ENCODE measurements at regions not wholly inside any gene's neighbourhood (a gene's known extent, or its start where the extent isn't known, plus 50 kb on each side); places are given as distances from the start of the nearest gene placed in this dataset.

- TF ChIP-seq CTCF (conservative IDR thresholded peaks at IDR 0.05) (no peak), ZFX (IDR thresholded peaks at IDR 0.05) (no peak)
- no peak overlapping the region for H3K27ac ChIP-seq
Measured at GRCh38 chr2:19819097-19820065, 82.4 kb downstream of the TTC32 start.

- H3K27ac ChIP-seq: no peak overlapping the region
- TF ChIP-seq ZFX (IDR thresholded peaks at IDR 0.05): no peak
- TF ChIP-seq CTCF (conservative IDR thresholded peaks at IDR 0.05): no peak
Measured at GRCh38 chr2:19818543-19818942, 83.2 kb downstream of the TTC32 start.

- TF ChIP-seq ZFX (IDR thresholded peaks at IDR 0.05): no peak
- TF ChIP-seq CTCF (conservative IDR thresholded peaks at IDR 0.05): no peak
Measured at GRCh38 chr2:19818039-19818438, 83.7 kb downstream of the TTC32 start.

GRCh38 chr2:19815746-19816145 is 86.0 kb downstream of the TTC32 start:
- TF ChIP-seq CTCF (conservative IDR thresholded peaks at IDR 0.05) (no peak), ZFX (IDR thresholded peaks at IDR 0.05) (no peak)
- no peak overlapping the region for H3K27ac ChIP-seq

More at GRCh38 chr2:19818039-19818438, 83.7 kb downstream of the TTC32 start:
- H3K27ac ChIP-seq: no peak overlapping the region

- TF ChIP-seq CTCF (conservative IDR thresholded peaks at IDR 0.05) (no peak), ZFX (IDR thresholded peaks at IDR 0.05) (no peak)
Measured at GRCh38 chr2:19812166-19812565, 89.6 kb downstream of the TTC32 start.

GRCh38 chr2:19811186-19811585 is 90.6 kb downstream of the TTC32 start:
- no peak for TF ChIP-seq CTCF (conservative IDR thresholded peaks at IDR 0.05)
- TF ChIP-seq ZFX (IDR thresholded peaks at IDR 0.05): no peak

More at GRCh38 chr2:19812166-19812565, 89.6 kb downstream of the TTC32 start:
- H3K27ac ChIP-seq: no peak overlapping the region

GRCh38 chr2:19810637-19811036 is 91.1 kb downstream of the TTC32 start:
- no peak overlapping the region for H3K27ac ChIP-seq
- TF ChIP-seq ZFX (IDR thresholded peaks at IDR 0.05) (no peak), CTCF (conservative IDR thresholded peaks at IDR 0.05) (no peak)

More at GRCh38 chr2:19811186-19811585, 90.6 kb downstream of the TTC32 start:
- H3K27ac ChIP-seq: no peak overlapping the region

Measured in C4-2B (cell line).